ENCODE measurements at regions not wholly inside any gene's neighbourhood (a gene's known extent, or its start where the extent isn't known, plus 50 kb on each side); places are given as distances from the start of the nearest gene placed in this dataset.

DNA sequence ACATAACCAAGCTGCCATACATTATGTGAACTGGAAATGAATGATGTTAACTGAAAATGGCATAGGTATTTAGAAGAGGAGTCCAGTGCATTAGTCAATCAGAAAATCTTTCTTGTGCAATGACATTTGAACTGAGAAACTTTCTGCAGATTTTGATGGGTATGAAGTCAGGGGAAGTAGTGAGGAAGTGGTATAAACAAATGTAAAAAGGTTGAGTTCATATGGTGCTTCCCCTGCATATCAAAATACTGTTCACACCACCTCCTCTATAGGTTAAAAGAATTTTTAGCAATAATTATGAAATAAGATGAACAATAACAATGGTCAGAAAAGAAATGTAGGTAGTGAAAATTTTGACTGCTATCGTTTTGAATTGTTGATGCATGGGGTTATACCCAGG is 800.0 kb downstream of the SLITRK6 start:
- no CpG with 5 or more reads among the region's 1 CpG for WGBS (ENCODE audit: insufficient coverage)
- Mint-ChIP-seq H3K9me3 (ENCODE audit: insufficient read depth) (no peaks in the 10 kb centered on the region), H3K4me3 (no peak overlapping the region), H3K27me3 (no peaks in the 10 kb centered on the region), H3K27ac (no peak overlapping the region), H3K4me1 (no peaks in the 10 kb centered on the region)
- ATAC-seq (ENCODE audit: low read depth) (no peak), DNase-seq (no peak)
- no peaks in the 10 kb centered on the region for H4K20me1 ChIP-seq (ENCODE audit: control insufficient read depth, insufficient read depth, low read length, poor library complexity, severe bottlenecking)
- ChIA-PET POLR2A (no interaction called here), CTCF (no interaction called here)
- no peak overlapping the region for H3K4me2 ChIP-seq (replicated peaks; ENCODE audit: low read depth, low read length, poor library complexity, severe bottlenecking)
- H3K79me2 ChIP-seq (ENCODE audit: control insufficient read depth, insufficient read depth, low read length): no peaks in the 10 kb centered on the region
- no peak overlapping the region for H2AFZ ChIP-seq (ENCODE audit: insufficient read depth, low read depth, low read length, poor library complexity, severe bottlenecking)
- H3K27ac ChIP-seq (ENCODE audit: low read length in 2 of 2): no peak overlapping the region
- intact Hi-C loops (cut with micrococcal nuclease): no loop called here
- no peaks in the 10 kb centered on the region for H3K36me3 ChIP-seq (replicated peaks in 1 of 2; ENCODE audit: control extremely low read depth in 1 of 2, control insufficient read depth in 1 of 2, extremely low read depth in 1 of 2, insufficient read depth in 2 of 2, low read length in 1 of 2)
- no peak overlapping the region for H3K9ac ChIP-seq (ENCODE audit: low read length)
- no peaks in the 10 kb centered on the region for H3K27me3 ChIP-seq (replicated peaks in 1 of 4; ENCODE audit: control extremely low read depth in 1 of 4, control insufficient read depth in 3 of 4, insufficient read depth in 4 of 4, low read length in 3 of 4)
- TF ChIP-seq EZH2 (IDR thresholded peaks at IDR 0.05; ENCODE audit: borderline replicate concordance, insufficient read depth, low read depth, low read length, poor library complexity, severe bottlenecking): no peak
- TF ChIP-seq, protein P1, sequence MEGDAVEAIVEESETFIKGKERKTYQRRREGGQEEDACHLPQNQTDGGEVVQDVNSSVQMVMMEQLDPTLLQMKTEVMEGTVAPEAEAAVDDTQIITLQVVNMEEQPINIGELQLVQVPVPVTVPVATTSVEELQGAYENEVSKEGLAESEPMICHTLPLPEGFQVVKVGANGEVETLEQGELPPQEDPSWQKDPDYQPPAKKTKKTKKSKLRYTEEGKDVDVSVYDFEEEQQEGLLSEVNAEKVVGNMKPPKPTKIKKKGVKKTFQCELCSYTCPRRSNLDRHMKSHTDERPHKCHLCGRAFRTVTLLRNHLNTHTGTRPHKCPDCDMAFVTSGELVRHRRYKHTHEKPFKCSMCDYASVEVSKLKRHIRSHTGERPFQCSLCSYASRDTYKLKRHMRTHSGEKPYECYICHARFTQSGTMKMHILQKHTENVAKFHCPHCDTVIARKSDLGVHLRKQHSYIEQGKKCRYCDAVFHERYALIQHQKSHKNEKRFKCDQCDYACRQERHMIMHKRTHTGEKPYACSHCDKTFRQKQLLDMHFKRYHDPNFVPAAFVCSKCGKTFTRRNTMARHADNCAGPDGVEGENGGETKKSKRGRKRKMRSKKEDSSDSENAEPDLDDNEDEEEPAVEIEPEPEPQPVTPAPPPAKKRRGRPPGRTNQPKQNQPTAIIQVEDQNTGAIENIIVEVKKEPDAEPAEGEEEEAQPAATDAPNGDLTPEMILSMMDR (IDR thresholded peaks at IDR 0.05): no peak
- no peak overlapping the region for H3K4me3 ChIP-seq (ENCODE audit: control extremely low read depth in 1 of 5, extremely low read depth in 1 of 5, insufficient read depth in 1 of 5, low read depth in 2 of 5, low read length in 4 of 5)
- peaks cover 0 to 3% (median 0%) of the 10 kb centered on the region in 3 donors for H3K9me3 ChIP-seq (ENCODE audit: control extremely low read depth in 1 of 3, control insufficient read depth in 2 of 3, insufficient read depth in 1 of 3, low read length in 2 of 3)
- no peaks in the 10 kb centered on the region for H3K4me1 ChIP-seq (ENCODE audit: control insufficient read depth in 2 of 2, insufficient read depth in 2 of 2, low read length in 2 of 2)

DNA sequence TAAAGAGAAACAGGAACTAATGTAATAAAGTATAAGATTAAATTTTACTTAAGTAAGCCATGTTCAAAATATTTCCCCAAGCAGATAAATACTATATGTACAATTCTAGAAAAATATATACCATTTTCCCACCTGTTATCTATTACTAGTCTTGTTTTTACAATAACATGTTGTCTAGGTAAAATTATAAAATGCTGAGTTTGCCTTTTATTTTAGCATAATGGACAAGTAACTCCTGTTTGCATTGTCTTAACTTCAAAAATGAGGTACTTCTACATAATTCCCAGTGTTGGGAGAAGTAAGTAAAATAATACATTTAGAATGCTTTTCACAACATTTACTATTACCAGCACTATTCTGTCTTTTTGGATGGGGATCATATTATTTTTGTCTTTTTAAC is 800.5 kb downstream of the SLITRK6 start:
- DNase-seq: no peak
- Histone ChIP-seq H4K20me1 (ENCODE audit: control insufficient read depth, insufficient read depth, low read length, poor library complexity, severe bottlenecking) (no peaks in the 10 kb centered on the region), H2AFZ (ENCODE audit: insufficient read depth, low read depth, low read length, poor library complexity, severe bottlenecking) (no peak overlapping the region), H3K4me1 (ENCODE audit: control insufficient read depth in 2 of 2, insufficient read depth in 2 of 2, low read length in 2 of 2) (no peaks in the 10 kb centered on the region), H3K36me3 (replicated peaks in 1 of 2; ENCODE audit: control extremely low read depth in 1 of 2, control insufficient read depth in 1 of 2, extremely low read depth in 1 of 2, insufficient read depth in 2 of 2, low read length in 1 of 2) (no peaks in the 10 kb centered on the region), H3K27me3 (replicated peaks in 1 of 4; ENCODE audit: control extremely low read depth in 1 of 4, control insufficient read depth in 3 of 4, insufficient read depth in 4 of 4, low read length in 3 of 4) (no peaks in the 10 kb centered on the region), H3K79me2 (ENCODE audit: control insufficient read depth, insufficient read depth, low read length) (no peaks in the 10 kb centered on the region), H3K9me3 (ENCODE audit: control extremely low read depth in 1 of 3, control insufficient read depth in 2 of 3, insufficient read depth in 1 of 3, low read length in 2 of 3) (peaks cover 0 to 3% (median 0%) of the 10 kb centered on the region in 3 donors), H3K27ac (ENCODE audit: low read length in 2 of 2) (no peak overlapping the region), H3K4me3 (ENCODE audit: control extremely low read depth in 1 of 5, extremely low read depth in 1 of 5, insufficient read depth in 1 of 5, low read depth in 2 of 5, low read length in 4 of 5) (no peak overlapping the region), H3K9ac (ENCODE audit: low read length) (no peak overlapping the region), H3K4me2 (replicated peaks; ENCODE audit: low read depth, low read length, poor library complexity, severe bottlenecking) (no peak overlapping the region)
- no peaks in the 10 kb centered on the region for H3K9me3 Mint-ChIP-seq (ENCODE audit: insufficient read depth)
- no peak overlapping the region for H3K27ac Mint-ChIP-seq
- no peak overlapping the region for H3K4me3 Mint-ChIP-seq
- CTCF ChIA-PET: no interaction called here
- TF ChIP-seq, protein P1 (IDR thresholded peaks at IDR 0.05): no peak
- no peak for TF ChIP-seq EZH2 (IDR thresholded peaks at IDR 0.05; ENCODE audit: borderline replicate concordance, insufficient read depth, low read depth, low read length, poor library complexity, severe bottlenecking)
- H3K4me1 Mint-ChIP-seq: no peaks in the 10 kb centered on the region
- ATAC-seq (ENCODE audit: low read depth): no peak
- no peaks in the 10 kb centered on the region for H3K27me3 Mint-ChIP-seq
- POLR2A ChIA-PET: no interaction called here
- intact Hi-C loops (cut with micrococcal nuclease): no loop called here

All from B cell (primary cell).